ENCODE measurements at regions not wholly inside any gene's neighbourhood (a gene's known extent, or its start where the extent isn't known, plus 50 kb on each side); places are given as distances from the start of the nearest gene placed in this dataset.

DNA sequence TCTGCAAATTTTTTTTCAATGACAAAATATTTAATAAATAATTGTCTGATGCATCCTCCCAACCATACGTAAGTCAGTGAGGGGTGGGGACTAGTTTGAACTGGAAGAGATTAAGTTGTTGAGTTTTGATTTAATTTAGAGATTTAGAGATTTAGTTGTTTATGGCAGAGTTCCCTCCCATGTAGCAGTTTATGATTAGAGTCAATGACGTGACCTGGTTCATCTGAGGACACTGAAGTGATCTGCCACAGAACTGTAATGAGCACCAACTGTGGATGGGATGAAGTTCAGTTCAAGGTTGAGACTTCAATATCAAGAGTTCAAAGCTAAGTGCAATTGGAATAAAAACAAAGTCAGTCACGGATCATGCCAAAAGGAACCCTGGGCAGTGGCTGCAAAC, 609.3 kb downstream of the NOVA1 start:
- TF ChIP-seq EZH2 (IDR thresholded peaks at IDR 0.05), result no peak
- TF ChIP-seq, protein P1, sequence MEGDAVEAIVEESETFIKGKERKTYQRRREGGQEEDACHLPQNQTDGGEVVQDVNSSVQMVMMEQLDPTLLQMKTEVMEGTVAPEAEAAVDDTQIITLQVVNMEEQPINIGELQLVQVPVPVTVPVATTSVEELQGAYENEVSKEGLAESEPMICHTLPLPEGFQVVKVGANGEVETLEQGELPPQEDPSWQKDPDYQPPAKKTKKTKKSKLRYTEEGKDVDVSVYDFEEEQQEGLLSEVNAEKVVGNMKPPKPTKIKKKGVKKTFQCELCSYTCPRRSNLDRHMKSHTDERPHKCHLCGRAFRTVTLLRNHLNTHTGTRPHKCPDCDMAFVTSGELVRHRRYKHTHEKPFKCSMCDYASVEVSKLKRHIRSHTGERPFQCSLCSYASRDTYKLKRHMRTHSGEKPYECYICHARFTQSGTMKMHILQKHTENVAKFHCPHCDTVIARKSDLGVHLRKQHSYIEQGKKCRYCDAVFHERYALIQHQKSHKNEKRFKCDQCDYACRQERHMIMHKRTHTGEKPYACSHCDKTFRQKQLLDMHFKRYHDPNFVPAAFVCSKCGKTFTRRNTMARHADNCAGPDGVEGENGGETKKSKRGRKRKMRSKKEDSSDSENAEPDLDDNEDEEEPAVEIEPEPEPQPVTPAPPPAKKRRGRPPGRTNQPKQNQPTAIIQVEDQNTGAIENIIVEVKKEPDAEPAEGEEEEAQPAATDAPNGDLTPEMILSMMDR (IDR thresholded peaks at IDR 0.05 in 2 of 3, conservative IDR thresholded peaks at IDR 0.05 in 1 of 3; ENCODE audit: borderline replicate concordance in 1 of 3, insufficient read depth in 1 of 3, low read depth in 2 of 3, low read length in 2 of 3), result no peak
- TF ChIP-seq POLR2AphosphoS5 (IDR thresholded peaks at IDR 0.05; ENCODE audit: low read depth, low read length), result no peak

All from HCT116 (cell line).